MCF 10A (cell line): ENCODE measurements at regions not wholly inside any gene's neighbourhood (a gene's known extent, or its start where the extent isn't known, plus 50 kb on each side); places are given as distances from the start of the nearest gene placed in this dataset.

Source experiments
- BruUV-seq: library from RNA; stranded (reverse); fragments of 400-500 nt; replicated peaks from 2 replicates; lab custom pipeline; 2021; lab: Mats Ljungman, UMichigan
- CTCF ChIA-PET: fragments of 300-600 bp; sonication (Branson Sonifier 250); formaldehyde crosslinking; extraction: SDS; loops from one replicate; lab custom pipeline; 2021; ENCODE audit warnings: antibody characterized with exemption, inconsistent platforms; lab: Yijun Ruan, JAX
- POLR2A ChIA-PET: fragments of 300-600, 350-650 bp; sonication (Branson Sonifier 250); formaldehyde crosslinking; extraction: SDS; loops from one replicate; lab custom pipeline; 2020; ENCODE audit warnings: antibody characterized with exemption, inconsistent platforms; lab: Yijun Ruan, JAX
- DNase-seq: peaks from one replicate; pipeline ENCODE4 v3.0.0-alpha.2; 2018; ENCODE audit not compliant: unreplicated experiment
- H3K27ac Mint-ChIP-seq: one replicate; pipeline ENCODE4 v1.8.0; 2022; ENCODE audit warnings: mild to moderate bottlenecking, low read depth, mixed read lengths; ENCODE audit not compliant: unreplicated experiment
- H3K27me3 Mint-ChIP-seq: one replicate; pipeline ENCODE4 v1.8.0; 2022; ENCODE audit warnings: mixed read lengths; ENCODE audit not compliant: insufficient read depth, unreplicated experiment
- H3K36me3 Mint-ChIP-seq: one replicate; pipeline ENCODE4 v1.8.0; 2022; ENCODE audit warnings: mild to moderate bottlenecking, moderate library complexity, mixed read lengths; ENCODE audit not compliant: insufficient read depth, unreplicated experiment
- H3K4me1 Mint-ChIP-seq: one replicate; pipeline ENCODE4 v1.8.0; 2022; ENCODE audit warnings: mixed read lengths; ENCODE audit not compliant: insufficient read depth, unreplicated experiment
- H3K4me3 Mint-ChIP-seq: one replicate; pipeline ENCODE4 v1.8.0; 2022; ENCODE audit warnings: mild to moderate bottlenecking, moderate library complexity, mixed read lengths; ENCODE audit not compliant: unreplicated experiment
- H3K9me3 Mint-ChIP-seq: one replicate; pipeline ENCODE4 v1.8.0; 2022; ENCODE audit warnings: mixed read lengths; ENCODE audit not compliant: unreplicated experiment
- CTCF ChIP-seq: fragments of 200-600 bp; IDR thresholded peaks from one replicate; pipeline ENCODE4 v1.8.0; 2022; ENCODE audit warnings: antibody characterized with exemption, mild to moderate bottlenecking; ENCODE audit not compliant: unreplicated experiment
- intact Hi-C: fragments of 100-400 bp; cut with micrococcal nuclease; formaldehyde crosslinking; loops from 2 replicates; pipeline ENCODE4 v1.14.1; 2022

DNA sequence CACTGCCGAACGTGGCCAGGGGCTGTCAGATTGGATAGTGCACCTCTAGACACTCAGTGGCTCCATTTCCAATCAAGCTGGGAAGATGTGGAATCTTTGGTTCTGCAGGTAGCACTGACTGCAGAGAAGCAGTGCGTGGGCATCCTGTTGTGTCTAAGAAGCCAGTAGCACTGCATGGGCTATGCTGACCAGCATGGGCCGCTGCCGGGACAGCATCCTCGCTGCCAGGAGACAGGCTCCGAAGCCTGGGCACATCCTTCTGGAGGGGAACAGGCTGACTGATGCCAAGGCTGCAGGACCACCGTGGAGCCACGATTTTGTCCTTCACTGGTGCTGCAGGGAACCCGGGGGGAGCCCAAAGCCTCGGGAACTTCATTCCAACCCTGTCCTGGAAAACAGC is 649.4 kb downstream of the NPHP4 start:
- no peak for DNase-seq
- ChIA-PET POLR2A (no interaction called here), CTCF (interaction anchor here (0.6 kb wide), 1 partner anchor 60 kb away, joined by 4 read pairs; no protein-coding TSS in a partner anchor)
- Mint-ChIP-seq H3K9me3 (no peaks in the 10 kb centered on the region), H3K27ac (no peak overlapping the region), H3K27me3 (peaks cover 24% of the 10 kb centered on the region), H3K4me3 (no peak overlapping the region), H3K4me1 (peaks cover 5% of the 10 kb centered on the region), H3K36me3 (no peaks in the 10 kb centered on the region)
- BruUV-seq, result no TSS peak
- intact Hi-C loops, result no loop called here
- no peak for TF ChIP-seq CTCF

DNA sequence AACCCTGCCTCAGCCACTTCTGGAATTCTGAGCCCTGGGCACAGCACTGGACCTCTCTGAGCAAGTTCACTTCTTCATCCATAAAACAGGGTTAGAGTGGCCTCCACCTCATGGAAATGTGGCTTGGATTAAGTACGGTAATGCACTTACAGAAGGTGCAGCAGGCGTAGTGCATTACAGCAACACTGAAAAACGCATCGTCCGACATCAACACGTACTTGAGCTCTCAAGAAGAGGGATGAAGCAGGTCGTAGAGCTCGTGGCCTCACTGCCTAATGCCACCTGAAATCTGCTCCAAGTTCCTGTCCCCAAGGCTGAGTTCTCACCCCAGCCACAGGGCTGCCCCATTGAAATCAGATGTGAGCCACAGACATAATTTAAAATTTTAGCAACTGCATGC is 650.1 kb downstream of the NPHP4 start:
- TF ChIP-seq CTCF, result no peak
- no TSS peak for BruUV-seq
- Mint-ChIP-seq H3K9me3 (no peaks in the 10 kb centered on the region), H3K27ac (no peak overlapping the region), H3K4me1 (peaks cover 5% of the 10 kb centered on the region), H3K36me3 (no peaks in the 10 kb centered on the region), H3K4me3 (no peak overlapping the region), H3K27me3 (peaks cover 20% of the 10 kb centered on the region)
- ChIA-PET POLR2A (interaction anchor here (0.6 kb wide), 1 partner anchor 24 kb away, joined by 3 read pairs; no protein-coding TSS in a partner anchor), CTCF (no interaction called here)
- intact Hi-C loops, result no loop called here
- DNase-seq, result no peak

DNA sequence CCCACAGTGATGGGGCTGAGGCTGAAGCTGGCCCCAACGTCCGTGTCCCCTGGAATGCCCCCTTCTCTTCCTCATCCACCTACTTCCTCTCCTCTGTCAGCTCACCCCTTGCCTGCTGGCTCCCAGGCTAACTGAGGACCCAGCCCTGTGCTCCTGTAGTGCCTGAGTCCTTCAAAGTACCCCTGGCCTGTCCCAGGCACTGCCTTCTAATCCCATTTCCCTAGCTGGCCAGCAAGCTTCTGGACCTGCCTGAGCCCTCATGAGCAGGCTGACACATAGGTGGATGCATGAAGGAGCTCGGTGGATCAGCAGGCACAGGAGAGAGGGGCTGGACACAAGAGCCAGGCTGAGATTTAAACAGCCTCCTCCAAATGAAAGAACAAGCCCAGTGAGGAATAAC is 650.8 kb downstream of the NPHP4 start:
- no peak for TF ChIP-seq CTCF
- ChIA-PET CTCF (interaction anchor here (0.6 to 1.6 kb wide), 2 partner anchors 90 to 170 kb away, joined by 4 read pairs; no protein-coding TSS in a partner anchor), POLR2A (interaction anchor here (0.6 kb wide), 1 partner anchor 24 kb away, joined by 3 read pairs; no protein-coding TSS in a partner anchor)
- no peak for DNase-seq
- Mint-ChIP-seq H3K27me3 (peaks cover 13% of the 10 kb centered on the region), H3K9me3 (no peaks in the 10 kb centered on the region), H3K36me3 (no peaks in the 10 kb centered on the region), H3K4me3 (no peak overlapping the region), H3K4me1 (peaks cover 5% of the 10 kb centered on the region), H3K27ac (no peak overlapping the region)
- intact Hi-C loops, result no loop called here
- no TSS peak for BruUV-seq

DNA sequence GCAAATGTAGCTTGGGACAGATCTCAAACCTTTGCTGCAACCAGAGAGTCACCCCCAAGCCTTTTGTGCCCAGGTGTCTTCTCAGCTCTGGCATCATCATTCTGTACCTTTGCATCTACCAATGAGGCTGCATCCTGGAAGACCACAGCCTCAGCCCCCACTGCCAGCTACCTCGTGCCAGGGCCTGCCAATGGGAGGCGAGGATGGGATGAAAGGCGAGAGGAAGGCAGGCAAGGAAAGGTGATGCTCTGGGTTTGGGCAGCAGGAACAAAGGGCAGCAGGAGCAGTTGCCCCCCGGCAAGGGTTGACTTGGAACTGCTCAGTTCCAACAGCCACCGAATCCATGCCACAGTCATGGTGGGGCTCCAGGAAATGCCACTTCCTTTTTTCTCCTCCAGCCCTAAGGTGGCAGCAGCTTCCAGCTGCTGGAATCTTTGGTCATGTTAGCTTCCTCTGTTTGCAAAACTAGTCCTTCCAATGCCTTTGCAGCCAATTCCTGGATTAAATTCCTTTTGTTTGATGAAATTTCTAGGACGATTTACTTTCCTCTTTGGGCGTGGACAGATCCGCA is 651.6 kb downstream of the NPHP4 start:
- no peak for TF ChIP-seq CTCF
- no peak for DNase-seq
- Mint-ChIP-seq H3K4me1 (no peaks in the 10 kb centered on the region), H3K9me3 (no peaks in the 10 kb centered on the region), H3K27me3 (peaks cover 10% of the 10 kb centered on the region), H3K4me3 (no peak overlapping the region), H3K27ac (no peak overlapping the region), H3K36me3 (no peaks in the 10 kb centered on the region)
- BruUV-seq, result no TSS peak
- ChIA-PET CTCF (interaction anchor here (0.7 to 1.6 kb wide), 2 partner anchors 171 to 372 kb away, joined by 3 to 4 read pairs; no protein-coding TSS in a partner anchor), POLR2A (no interaction called here)
- intact Hi-C loops, result no loop called here
